Dendritic cell treated with granulocyte-macrophage colony-stimulating factor and Interleukin-4, amounts not matched to agents 40 ng/mL and 50 ng/mL, for 4 days (primary cell): ENCODE measurements at regions not wholly inside any gene's neighbourhood (a gene's known extent, or its start where the extent isn't known, plus 50 kb on each side); places are given as distances from the start of the nearest gene placed in this dataset.
"Not testable (repeated sequence)": the region's sequence is repeated elsewhere in the genome, so short reads cannot be mapped to it uniquely, and the experiment has no call there.

ENCODE experiments used
- H3K27ac Mint-ChIP-seq: one replicate; pipeline ENCODE4 v1.8.0; 2022; ENCODE audit warnings: mild to moderate bottlenecking, mixed read lengths
- H3K27me3 Mint-ChIP-seq: one replicate; pipeline ENCODE4 v1.8.0; 2022; ENCODE audit warnings: mild to moderate bottlenecking, mixed read lengths
- H3K36me3 Mint-ChIP-seq: one replicate; pipeline ENCODE4 v1.8.0; 2022; ENCODE audit warnings: low read depth, mixed read lengths
- H3K4me1 Mint-ChIP-seq: one replicate; pipeline ENCODE4 v1.8.0; 2022; ENCODE audit warnings: low read depth, mixed read lengths
- H3K4me3 Mint-ChIP-seq: one replicate; pipeline ENCODE4 v1.8.0; 2022; ENCODE audit warnings: mild to moderate bottlenecking, moderate library complexity, mixed read lengths
- H3K9me3 Mint-ChIP-seq: one replicate; pipeline ENCODE4 v1.8.0; 2022; ENCODE audit warnings: mixed read lengths
- intact Hi-C: fragments of 100-400 bp; cut with micrococcal nuclease; formaldehyde crosslinking; loops from one replicate; pipeline ENCODE4 v1.15.0; 2022

- intact Hi-C loops: no loop called here
Observed at GRCh38 chr22:49664891-49665290, 162.8 kb downstream of the BRD1 start.

DNA sequence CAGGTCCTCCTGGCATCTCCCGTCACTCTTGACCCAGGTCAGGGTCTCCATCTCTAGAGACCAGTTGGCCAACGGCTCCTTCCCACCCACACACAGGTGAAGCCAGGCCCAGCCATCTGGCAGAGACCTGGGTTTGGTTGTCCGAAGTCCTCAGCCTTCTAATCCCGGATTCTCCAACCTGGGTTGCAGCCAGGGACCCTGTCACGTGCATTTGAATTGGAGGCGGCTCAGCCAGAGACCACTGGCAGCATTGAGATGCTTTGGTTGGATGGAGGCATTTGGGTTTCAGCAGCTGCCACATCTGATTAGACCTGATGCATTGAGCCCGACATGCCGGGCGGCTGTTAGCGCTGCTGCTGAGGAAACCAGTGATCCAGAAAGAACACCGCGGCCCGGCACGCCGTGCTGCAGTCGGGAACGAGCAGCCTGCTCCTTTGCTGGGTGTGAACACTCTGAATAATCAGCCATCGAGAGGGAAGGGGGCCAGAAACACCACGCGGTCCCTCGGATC, 163.2 kb downstream of the BRD1 start:
- no peaks in the 10 kb centered on the region for H3K36me3 Mint-ChIP-seq

More at GRCh38 chr22:49664891-49665290, 162.8 kb downstream of the BRD1 start:
- Mint-ChIP-seq H3K4me1 (peaks cover 6% of the 10 kb centered on the region), H3K4me3 (no peak overlapping the region), H3K27ac (no peak overlapping the region), H3K36me3 (no peaks in the 10 kb centered on the region), H3K27me3 (peaks cover 41% of the 10 kb centered on the region), H3K9me3 (no peaks in the 10 kb centered on the region)

DNA sequence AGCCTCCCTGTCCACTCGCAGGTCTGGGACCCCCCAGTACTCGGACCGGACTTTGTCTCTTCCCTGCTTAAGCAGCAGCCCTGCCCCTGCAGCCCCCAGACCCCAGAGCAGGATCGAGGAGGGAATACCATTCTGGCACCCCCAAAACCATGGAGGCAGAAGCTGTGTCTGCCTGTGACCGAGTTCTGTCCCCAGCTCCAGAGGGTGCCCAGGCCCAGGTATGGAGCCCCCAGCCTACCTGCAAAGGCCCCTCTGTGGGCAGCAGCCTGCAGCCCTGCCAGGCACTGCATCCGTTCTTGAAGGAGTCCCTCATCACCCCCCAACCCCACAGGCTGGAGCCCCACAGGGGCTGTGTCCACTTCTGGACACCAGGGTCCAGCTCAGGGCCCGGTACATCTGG, 163.8 kb downstream of the BRD1 start:
- Mint-ChIP-seq H3K4me1 (peaks cover 6% of the 10 kb centered on the region), H3K36me3 (no peaks in the 10 kb centered on the region), H3K9me3 (no peaks in the 10 kb centered on the region), H3K4me3 (no peak overlapping the region), H3K27ac (no peak overlapping the region), H3K27me3 (peaks cover 31% of the 10 kb centered on the region)
- intact Hi-C loops: no loop called here

More for the DNA sequence above, 163.2 kb downstream of the BRD1 start:
- peaks cover 6% of the 10 kb centered on the region for H3K4me1 Mint-ChIP-seq
- peaks cover 37% of the 10 kb centered on the region for H3K27me3 Mint-ChIP-seq
- H3K27ac Mint-ChIP-seq: no peak overlapping the region
- no peak overlapping the region for H3K4me3 Mint-ChIP-seq
- H3K9me3 Mint-ChIP-seq: no peaks in the 10 kb centered on the region
- intact Hi-C loops: no loop called here

DNA sequence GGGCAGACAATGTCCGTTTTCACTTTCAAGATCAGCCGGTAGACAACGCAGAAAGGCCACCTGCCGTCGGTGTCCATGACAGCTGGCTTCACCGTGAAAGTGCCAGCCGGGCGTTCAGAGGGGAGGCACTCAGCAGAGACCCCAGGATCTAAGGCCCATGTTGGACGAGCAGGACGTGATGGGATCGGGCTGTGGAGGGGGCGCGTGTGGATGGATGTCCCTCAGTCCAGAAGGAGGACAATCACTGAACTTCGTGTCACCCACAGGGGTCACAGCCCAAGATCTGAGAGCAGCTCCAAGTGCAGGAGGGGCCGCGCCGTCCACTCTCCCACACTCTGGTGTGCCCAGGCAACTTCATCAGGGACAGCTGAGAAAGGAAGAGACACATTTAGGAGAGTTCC, 164.4 kb downstream of the BRD1 start:
- Mint-ChIP-seq H3K4me3 (no peak overlapping the region), H3K9me3 (no peaks in the 10 kb centered on the region), H3K36me3 (no peaks in the 10 kb centered on the region), H3K27ac (no peak overlapping the region), H3K27me3 (peaks cover 26% of the 10 kb centered on the region), H3K4me1 (peaks cover 6% of the 10 kb centered on the region)
- intact Hi-C loops: no loop called here

- Mint-ChIP-seq H3K27me3 (peaks cover 28% of the 10 kb centered on the region), H3K9me3 (no peaks in the 10 kb centered on the region), H3K27ac (no peak overlapping the region), H3K4me3 (no peak overlapping the region), H3K4me1 (peaks cover 11% of the 10 kb centered on the region), H3K36me3 (no peaks in the 10 kb centered on the region)
- intact Hi-C loops: no loop called here
Observed at GRCh38 chr22:49662681-49663080, 165.0 kb downstream of the BRD1 start.

DNA sequence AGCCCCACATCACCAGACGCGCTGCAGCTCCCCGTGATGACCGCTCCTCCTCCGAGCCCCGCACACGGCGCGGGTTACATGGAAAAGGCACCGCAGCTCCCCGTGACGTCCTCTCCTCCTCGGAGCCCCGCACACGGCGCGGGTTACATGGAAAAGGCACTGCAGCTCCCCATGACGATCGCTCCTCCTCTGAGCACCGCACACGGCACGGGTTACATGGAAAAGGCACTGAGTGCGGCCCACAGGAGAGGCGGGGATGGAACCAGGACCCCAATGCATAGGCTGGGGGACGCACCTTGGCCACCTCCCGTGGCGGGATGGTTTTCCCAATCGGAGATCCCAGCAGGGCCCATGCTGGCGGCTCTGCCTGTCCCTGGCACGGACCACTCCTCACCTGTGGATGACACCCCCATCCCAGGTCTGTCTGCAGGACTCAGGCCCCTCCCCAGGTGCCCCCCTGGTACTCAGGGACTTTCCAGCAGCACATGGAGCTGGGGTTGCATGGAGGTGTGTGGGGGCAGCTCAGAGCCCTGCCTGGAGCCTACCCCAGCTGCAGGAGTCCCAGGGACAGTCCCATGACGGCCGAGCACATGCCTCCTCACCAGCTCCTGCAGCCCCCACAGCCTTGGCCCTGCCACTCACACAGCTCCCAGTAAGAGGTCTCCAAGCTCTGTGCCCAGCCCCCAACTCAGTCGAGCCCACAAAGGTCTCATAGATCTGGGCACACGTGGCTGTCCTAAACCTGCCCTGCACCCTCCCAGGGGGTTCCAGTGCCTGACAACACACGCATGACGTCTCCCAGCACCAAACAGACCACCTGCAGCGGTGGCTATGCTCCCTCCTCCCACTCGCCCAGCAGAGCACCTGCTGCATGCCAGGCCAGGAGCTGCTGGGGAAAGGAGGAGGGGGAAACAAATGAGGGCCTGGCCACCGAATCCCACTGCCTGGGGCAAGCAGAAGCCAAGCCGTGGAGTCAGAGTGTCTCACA, 166.6 kb downstream of the BRD1 start:
- Mint-ChIP-seq H3K4me3 (no peak overlapping the region), H3K9me3 (no peaks in the 10 kb centered on the region), H3K27ac (no peak overlapping the region), H3K4me1 (peaks cover 21% of the 10 kb centered on the region), H3K27me3 (peaks cover 26% of the 10 kb centered on the region), H3K36me3 (peaks cover 11% of the 10 kb centered on the region)
- intact Hi-C loops: no loop called here

- no peak overlapping the region for H3K4me3 Mint-ChIP-seq
Observed at GRCh38 chr22:49660321-49660720, 167.4 kb downstream of the BRD1 start.

DNA sequence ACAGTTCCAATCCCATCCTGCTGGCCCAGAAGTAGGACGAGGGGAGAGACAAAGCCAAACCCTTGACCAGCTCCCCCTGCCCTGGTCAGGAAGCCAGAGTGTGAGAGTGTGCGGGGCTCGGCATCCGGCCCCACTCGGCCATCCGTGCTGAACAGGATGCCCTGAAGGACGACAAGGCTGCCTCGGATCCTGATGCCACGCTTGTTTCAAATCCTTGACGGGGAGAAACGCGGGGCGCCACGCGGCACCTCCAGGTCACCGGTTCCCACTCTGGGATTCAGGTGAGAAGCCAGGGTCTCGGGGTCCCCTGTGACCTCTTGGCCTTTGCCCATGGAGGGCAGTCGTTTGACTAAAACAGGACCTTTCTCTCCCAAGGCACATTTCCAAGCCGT, 167.8 kb downstream of the BRD1 start:
- H3K9me3 Mint-ChIP-seq: no peaks in the 10 kb centered on the region
- H3K36me3 Mint-ChIP-seq: peaks cover 23% of the 10 kb centered on the region
- no peak overlapping the region for H3K27ac Mint-ChIP-seq
- peaks cover 31% of the 10 kb centered on the region for H3K4me1 Mint-ChIP-seq
- intact Hi-C loops: no loop called here
- H3K27me3 Mint-ChIP-seq: peaks cover 20% of the 10 kb centered on the region
- H3K4me3 Mint-ChIP-seq: no peak overlapping the region

More at GRCh38 chr22:49660321-49660720, 167.4 kb downstream of the BRD1 start:
- no peak overlapping the region for H3K27ac Mint-ChIP-seq
- H3K36me3 Mint-ChIP-seq: peaks cover 19% of the 10 kb centered on the region
- intact Hi-C loops: no loop called here
- peaks cover 21% of the 10 kb centered on the region for H3K27me3 Mint-ChIP-seq
- peaks cover 27% of the 10 kb centered on the region for H3K4me1 Mint-ChIP-seq
- no peaks in the 10 kb centered on the region for H3K9me3 Mint-ChIP-seq

GRCh38 chr22:49659281-49659923, 168.3 kb downstream of the BRD1 start:
- Mint-ChIP-seq H3K27ac (no peak overlapping the region), H3K27me3 (peaks cover 20% of the 10 kb centered on the region), H3K4me3 (no peak overlapping the region), H3K4me1 (peaks cover 32% of the 10 kb centered on the region), H3K36me3 (peaks cover 27% of the 10 kb centered on the region), H3K9me3 (no peaks in the 10 kb centered on the region)
- intact Hi-C loops: no loop called here

- Mint-ChIP-seq H3K27ac (no peak overlapping the region), H3K4me1 (peaks cover 32% of the 10 kb centered on the region), H3K4me3 (no peak overlapping the region), H3K36me3 (peaks cover 27% of the 10 kb centered on the region), H3K27me3 (peaks cover 20% of the 10 kb centered on the region), H3K9me3 (no peaks in the 10 kb centered on the region)
- intact Hi-C loops: no loop called here
Observed at GRCh38 chr22:49658902-49659280, 168.8 kb downstream of the BRD1 start.

GRCh38 chr22:49657974-49658590, 169.6 kb downstream of the BRD1 start:
- Mint-ChIP-seq H3K4me3 (peak overlapping the region; percentile 88), H3K9me3 (no peaks in the 10 kb centered on the region), H3K4me1 (peaks cover 32% of the 10 kb centered on the region), H3K36me3 (peaks cover 27% of the 10 kb centered on the region), H3K27me3 (peaks cover 16% of the 10 kb centered on the region), H3K27ac (peak overlapping the region; percentile 78)
- intact Hi-C loops: no loop called here

DNA sequence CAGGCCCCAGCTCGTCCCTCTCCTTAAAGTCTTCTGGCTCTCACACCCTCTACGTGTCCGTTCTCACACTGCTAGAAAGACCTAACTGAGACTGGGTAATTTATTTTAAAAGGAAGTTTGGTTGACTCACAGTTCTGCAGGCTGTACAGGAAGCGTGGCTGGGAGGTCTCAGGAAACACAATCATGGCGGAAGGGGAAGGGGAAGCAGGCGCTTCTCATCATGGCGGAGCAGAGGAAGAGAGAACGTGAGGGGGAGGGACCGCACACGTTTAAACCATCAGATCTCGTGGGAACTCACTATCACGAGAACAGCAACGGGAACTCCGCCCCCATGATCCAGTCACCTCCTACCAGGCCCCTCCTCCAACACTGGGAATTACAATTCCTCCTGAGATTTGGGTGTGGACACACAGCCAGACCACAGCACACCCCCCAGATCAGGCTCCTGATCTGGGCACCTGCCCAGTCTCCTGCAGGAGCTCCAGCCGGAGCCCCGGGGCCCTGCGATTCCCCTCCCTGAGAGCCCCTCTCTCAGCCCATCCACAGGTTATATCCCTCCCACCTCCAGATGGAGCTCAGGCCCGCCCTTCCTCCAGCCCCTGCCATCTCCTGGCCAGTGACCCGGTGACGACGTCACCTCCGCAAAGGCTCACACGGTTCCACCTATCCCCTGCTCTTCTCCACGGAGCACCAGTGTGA, 170.2 kb downstream of the BRD1 start:
- peaks cover 32% of the 10 kb centered on the region for H3K4me1 Mint-ChIP-seq
- H3K9me3 Mint-ChIP-seq: no peaks in the 10 kb centered on the region
- H3K36me3 Mint-ChIP-seq: peaks cover 32% of the 10 kb centered on the region
- H3K27ac Mint-ChIP-seq: peak overlapping the region; percentile 78
- peaks cover 11% of the 10 kb centered on the region for H3K27me3 Mint-ChIP-seq
- H3K4me3 Mint-ChIP-seq: peak overlapping the region; percentile 88
- intact Hi-C loops: no loop called here

GRCh38 chr22:49656883-49657274, 170.8 kb downstream of the BRD1 start:
- intact Hi-C loops, H3K9me3 Mint-ChIP-seq, H3K27me3 Mint-ChIP-seq: not testable (repeated sequence)
- peak overlapping the region; percentile 88 for H3K4me3 Mint-ChIP-seq
- peaks cover 37% of the 10 kb centered on the region for H3K36me3 Mint-ChIP-seq
- H3K4me1 Mint-ChIP-seq: peaks cover 32% of the 10 kb centered on the region
- H3K27ac Mint-ChIP-seq: peak overlapping the region; percentile 78
